GM23338 (cell line): ENCODE measurements at regions not wholly inside any gene's neighbourhood (a gene's known extent, or its start where the extent isn't known, plus 50 kb on each side); places are given as distances from the start of the nearest gene placed in this dataset.

Experiments used
- ATAC-seq: fragments of 200-7000 bp; cut with Tn5 transposase; 3 replicates; pipeline ENCODE4 v1.9.1; 2020
- DNase-seq: peaks from one replicate; pipeline ENCODE4 v3.0.0-alpha.2; 2015; ENCODE audit warnings: low spot score
- H2AFZ ChIP-seq: fragments of 200-600 bp; sonication (generic); 2 replicates; pipeline ENCODE4 v1.8.0; 2016; ENCODE audit warnings: antibody characterized with exemption, mild to moderate bottlenecking, moderate library complexity
- H3F3A ChIP-seq: fragments of 200-600 bp; sonication (generic); replicated peaks from 2 replicates; pipeline ENCODE4 v1.8.0; 2017; ENCODE audit warnings: antibody characterized with exemption, mixed run types, low read depth
- H3K27ac ChIP-seq: fragments of 200-600 bp; sonication (generic); 2 replicates; pipeline ENCODE4 v1.6.1; 2016; ENCODE audit warnings: low read depth
- H3K27me3 ChIP-seq: fragments of 200-600 bp; sonication (generic); 2 replicates; pipeline ENCODE4 v1.8.0; 2016; ENCODE audit warnings: mild to moderate bottlenecking, mixed run types, moderate library complexity; ENCODE audit not compliant: insufficient read depth
- H3K36me3 ChIP-seq: fragments of 200-600 bp; sonication (generic); 2 replicates; pipeline ENCODE4 v1.8.0; 2016; ENCODE audit warnings: mild to moderate bottlenecking; ENCODE audit not compliant: insufficient read depth
- H3K4me1 ChIP-seq: fragments of 200-600 bp; sonication (generic); 2 replicates; pipeline ENCODE4 v1.8.0; 2016; ENCODE audit warnings: mild to moderate bottlenecking, moderate library complexity; ENCODE audit not compliant: insufficient read depth
- H3K4me2 ChIP-seq: fragments of 200-600 bp; sonication (generic); 2 replicates; pipeline ENCODE4 v1.7.1; 2017; ENCODE audit warnings: mixed run types
- H3K4me3 ChIP-seq: fragments of 200-600 bp; sonication (generic); 2 replicates; pipeline ENCODE4 v1.6.1; 2016; ENCODE audit warnings: mixed run types
- H3K79me2 ChIP-seq: fragments of 200-600 bp; sonication (generic); replicated peaks from 2 replicates; pipeline ENCODE4 v1.8.0; 2017; ENCODE audit warnings: mild to moderate bottlenecking; ENCODE audit not compliant: insufficient read depth
- H3K9me2 ChIP-seq: fragments of 200-600 bp; sonication (generic); 2 replicates; pipeline ENCODE4 v1.8.0; 2017; ENCODE audit not compliant: insufficient read depth
- H4K20me1 ChIP-seq: fragments of 200-600 bp; sonication (generic); replicated peaks from 2 replicates; pipeline ENCODE4 v1.8.0; 2017; ENCODE audit warnings: mild to moderate bottlenecking; ENCODE audit not compliant: insufficient read depth
- H3K27ac Mint-ChIP-seq: 2 replicates; pipeline ENCODE4 v1.8.0; 2020; ENCODE audit warnings: inconsistent platforms, mild to moderate bottlenecking, moderate library complexity, mixed read lengths
- H3K27me3 Mint-ChIP-seq: 3 replicates; pipeline ENCODE4 v1.8.0; 2022; ENCODE audit warnings: low read depth, mild to moderate bottlenecking, moderate library complexity, mixed read lengths, inconsistent platforms; ENCODE audit not compliant: insufficient read depth, poor library complexity
- H3K36me3 Mint-ChIP-seq: 3 replicates; pipeline ENCODE4 v1.8.0; 2021; ENCODE audit warnings: low read depth, mild to moderate bottlenecking, inconsistent platforms, moderate library complexity, mixed read lengths
- H3K4me1 Mint-ChIP-seq: 3 replicates; pipeline ENCODE4 v1.8.0; 2020; ENCODE audit warnings: mild to moderate bottlenecking, inconsistent platforms, mixed read lengths
- H3K4me3 Mint-ChIP-seq: 3 replicates; pipeline ENCODE4 v1.8.0; 2021; ENCODE audit warnings: moderate library complexity, mild to moderate bottlenecking, inconsistent platforms, mixed read lengths
- H3K9me3 Mint-ChIP-seq: 3 replicates; pipeline ENCODE4 v1.8.0; 2020; ENCODE audit warnings: moderate library complexity, mild to moderate bottlenecking, inconsistent platforms, mixed read lengths
- CREB1 ChIP-seq: fragments of 250-450 bp; sonication (Bioruptor Pico); IDR thresholded peaks from 2 replicates; pipeline ENCODE4 v1.5.0; 2020; ENCODE audit warnings: low read depth, mild to moderate bottlenecking, moderate library complexity
- EZH2 ChIP-seq: fragments of 200-600 bp; sonication (generic); IDR thresholded peaks from one replicate; pipeline ENCODE4 v1.8.0; 2017; ENCODE audit warnings: antibody characterized with exemption, mild to moderate bottlenecking, low read depth; ENCODE audit not compliant: unreplicated experiment
- EZH2phosphoT487 ChIP-seq: fragments of 200-600 bp; sonication (generic); IDR thresholded peaks from one replicate; pipeline ENCODE4 v1.8.1; 2018; ENCODE audit warnings: antibody characterized with exemption; ENCODE audit not compliant: unreplicated experiment
- JUNB ChIP-seq: IDR thresholded peaks from one replicate; pipeline ENCODE4 v1.6.1; 2016; ENCODE audit warnings: antibody characterized with exemption; ENCODE audit not compliant: unreplicated experiment
- NANOG ChIP-seq: IDR thresholded peaks from 2 replicates; pipeline ENCODE4 v1.6.1; 2016; ENCODE audit warnings: antibody characterized with exemption, borderline replicate concordance
- POLR2AphosphoS5 ChIP-seq: IDR thresholded peaks from 2 replicates; pipeline ENCODE4 v1.6.1; 2016; ENCODE audit warnings: antibody characterized with exemption, low read depth
- STAT1 ChIP-seq: IDR thresholded peaks from one replicate; pipeline ENCODE4 v1.6.1; 2016; ENCODE audit warnings: antibody characterized with exemption; ENCODE audit not compliant: unreplicated experiment
- ZNF114 ChIP-seq: fragments of 250-450 bp; sonication (Bioruptor Pico); IDR thresholded peaks from 2 replicates; pipeline ENCODE4 v1.5.0; 2020; ENCODE audit warnings: mild to moderate bottlenecking, moderate library complexity
- ZNF331 ChIP-seq: fragments of 250-450 bp; sonication (Bioruptor Pico); IDR thresholded peaks from 2 replicates; pipeline ENCODE4 v1.5.0; 2020; ENCODE audit warnings: low read depth, mild to moderate bottlenecking, moderate library complexity
- TF ChIP-seq, protein P1 (sequence below), 2 experiments: fragments of 200-600 bp in 1 of 2; sonication (generic) in 1 of 2; conservative IDR thresholded peaks; 2 replicates each; pipeline versions ENCODE4 v1.5.1 to v1.6.1; 2016 to 2017; ENCODE audit warnings: antibody characterized with exemption in 2 of 2, low read depth in 2 of 2, mild to moderate bottlenecking in 2 of 2, moderate library complexity in 1 of 2
- TF ChIP-seq, protein P2 (sequence below): IDR thresholded peaks from 2 replicates; pipeline ENCODE4 v1.6.1; 2016; ENCODE audit warnings: antibody characterized with exemption
- TF ChIP-seq, protein P3 (sequence below): fragments of 250-450 bp; sonication (Bioruptor Pico); IDR thresholded peaks from 2 replicates; pipeline ENCODE4 v1.5.0; 2020; ENCODE audit warnings: mild to moderate bottlenecking, moderate library complexity
- TF ChIP-seq, protein P4 (sequence below): IDR thresholded peaks from one replicate; pipeline ENCODE4 v1.6.1; 2018; ENCODE audit warnings: antibody characterized with exemption; ENCODE audit not compliant: unreplicated experiment

DNA sequence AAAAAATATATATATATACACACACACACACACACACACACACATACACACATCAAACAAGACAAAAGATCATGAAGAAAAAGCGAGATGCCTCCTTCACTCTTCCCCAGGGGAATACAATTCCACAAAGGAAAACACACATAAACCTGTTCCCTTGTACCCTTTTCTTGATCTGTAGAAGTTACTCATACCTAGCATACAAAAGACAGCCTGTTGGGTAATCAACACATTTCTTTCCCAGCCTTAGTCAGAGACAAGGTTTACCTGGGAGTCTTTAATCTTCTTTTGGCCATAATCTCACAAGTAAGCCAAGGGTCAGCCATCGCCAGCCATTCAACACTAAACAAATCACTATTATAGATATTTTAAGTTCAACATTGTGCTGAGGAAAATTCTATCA lies 407.0 kb downstream of the SUCLG1 start:
- DNase-seq = no peak
- Histone ChIP-seq H3K36me3 (no peaks in the 10 kb centered on the region), H3K27ac (no peak overlapping the region), H3K27me3 (no peaks in the 10 kb centered on the region), H3K79me2 (no peaks in the 10 kb centered on the region), H3K4me1 (no peaks in the 10 kb centered on the region), H4K20me1 (no peaks in the 10 kb centered on the region), H2AFZ (no peak overlapping the region), H3K9me2 (no peaks in the 10 kb centered on the region), H3F3A (no peaks in the 10 kb centered on the region), H3K4me2 (no peak overlapping the region), H3K4me3 (no peak overlapping the region)
- H3K4me3 Mint-ChIP-seq = no peak overlapping the region
- no peak overlapping the region for H3K27ac Mint-ChIP-seq
- peaks cover 3% of the 10 kb centered on the region; the same call in 1 of the 3 replicates for H3K4me1 Mint-ChIP-seq
- no peak for ATAC-seq
- no peaks in the 10 kb centered on the region for H3K36me3 Mint-ChIP-seq
- no peaks in the 10 kb centered on the region for H3K27me3 Mint-ChIP-seq
- no peaks in the 10 kb centered on the region; the same call in 1 of the 3 replicates for H3K9me3 Mint-ChIP-seq
- TF ChIP-seq, protein P1, sequence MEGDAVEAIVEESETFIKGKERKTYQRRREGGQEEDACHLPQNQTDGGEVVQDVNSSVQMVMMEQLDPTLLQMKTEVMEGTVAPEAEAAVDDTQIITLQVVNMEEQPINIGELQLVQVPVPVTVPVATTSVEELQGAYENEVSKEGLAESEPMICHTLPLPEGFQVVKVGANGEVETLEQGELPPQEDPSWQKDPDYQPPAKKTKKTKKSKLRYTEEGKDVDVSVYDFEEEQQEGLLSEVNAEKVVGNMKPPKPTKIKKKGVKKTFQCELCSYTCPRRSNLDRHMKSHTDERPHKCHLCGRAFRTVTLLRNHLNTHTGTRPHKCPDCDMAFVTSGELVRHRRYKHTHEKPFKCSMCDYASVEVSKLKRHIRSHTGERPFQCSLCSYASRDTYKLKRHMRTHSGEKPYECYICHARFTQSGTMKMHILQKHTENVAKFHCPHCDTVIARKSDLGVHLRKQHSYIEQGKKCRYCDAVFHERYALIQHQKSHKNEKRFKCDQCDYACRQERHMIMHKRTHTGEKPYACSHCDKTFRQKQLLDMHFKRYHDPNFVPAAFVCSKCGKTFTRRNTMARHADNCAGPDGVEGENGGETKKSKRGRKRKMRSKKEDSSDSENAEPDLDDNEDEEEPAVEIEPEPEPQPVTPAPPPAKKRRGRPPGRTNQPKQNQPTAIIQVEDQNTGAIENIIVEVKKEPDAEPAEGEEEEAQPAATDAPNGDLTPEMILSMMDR (conservative IDR thresholded peaks at IDR 0.05; ENCODE audit: low read depth in 2 of 2) = no peak
- no peak for TF ChIP-seq POLR2AphosphoS5
- no peak for TF ChIP-seq EZH2phosphoT487
- TF ChIP-seq ZNF331 (CRISPR knock-in tag) = no peak
- TF ChIP-seq NANOG = no peak
- no peak for TF ChIP-seq STAT1
- no peak for TF ChIP-seq JUNB
- no peak for TF ChIP-seq CREB1 (CRISPR knock-in tag)
- TF ChIP-seq, protein P2, sequence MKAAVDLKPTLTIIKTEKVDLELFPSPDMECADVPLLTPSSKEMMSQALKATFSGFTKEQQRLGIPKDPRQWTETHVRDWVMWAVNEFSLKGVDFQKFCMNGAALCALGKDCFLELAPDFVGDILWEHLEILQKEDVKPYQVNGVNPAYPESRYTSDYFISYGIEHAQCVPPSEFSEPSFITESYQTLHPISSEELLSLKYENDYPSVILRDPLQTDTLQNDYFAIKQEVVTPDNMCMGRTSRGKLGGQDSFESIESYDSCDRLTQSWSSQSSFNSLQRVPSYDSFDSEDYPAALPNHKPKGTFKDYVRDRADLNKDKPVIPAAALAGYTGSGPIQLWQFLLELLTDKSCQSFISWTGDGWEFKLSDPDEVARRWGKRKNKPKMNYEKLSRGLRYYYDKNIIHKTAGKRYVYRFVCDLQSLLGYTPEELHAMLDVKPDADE = no peak
- TF ChIP-seq EZH2 = no peak
- TF ChIP-seq, protein P3, sequence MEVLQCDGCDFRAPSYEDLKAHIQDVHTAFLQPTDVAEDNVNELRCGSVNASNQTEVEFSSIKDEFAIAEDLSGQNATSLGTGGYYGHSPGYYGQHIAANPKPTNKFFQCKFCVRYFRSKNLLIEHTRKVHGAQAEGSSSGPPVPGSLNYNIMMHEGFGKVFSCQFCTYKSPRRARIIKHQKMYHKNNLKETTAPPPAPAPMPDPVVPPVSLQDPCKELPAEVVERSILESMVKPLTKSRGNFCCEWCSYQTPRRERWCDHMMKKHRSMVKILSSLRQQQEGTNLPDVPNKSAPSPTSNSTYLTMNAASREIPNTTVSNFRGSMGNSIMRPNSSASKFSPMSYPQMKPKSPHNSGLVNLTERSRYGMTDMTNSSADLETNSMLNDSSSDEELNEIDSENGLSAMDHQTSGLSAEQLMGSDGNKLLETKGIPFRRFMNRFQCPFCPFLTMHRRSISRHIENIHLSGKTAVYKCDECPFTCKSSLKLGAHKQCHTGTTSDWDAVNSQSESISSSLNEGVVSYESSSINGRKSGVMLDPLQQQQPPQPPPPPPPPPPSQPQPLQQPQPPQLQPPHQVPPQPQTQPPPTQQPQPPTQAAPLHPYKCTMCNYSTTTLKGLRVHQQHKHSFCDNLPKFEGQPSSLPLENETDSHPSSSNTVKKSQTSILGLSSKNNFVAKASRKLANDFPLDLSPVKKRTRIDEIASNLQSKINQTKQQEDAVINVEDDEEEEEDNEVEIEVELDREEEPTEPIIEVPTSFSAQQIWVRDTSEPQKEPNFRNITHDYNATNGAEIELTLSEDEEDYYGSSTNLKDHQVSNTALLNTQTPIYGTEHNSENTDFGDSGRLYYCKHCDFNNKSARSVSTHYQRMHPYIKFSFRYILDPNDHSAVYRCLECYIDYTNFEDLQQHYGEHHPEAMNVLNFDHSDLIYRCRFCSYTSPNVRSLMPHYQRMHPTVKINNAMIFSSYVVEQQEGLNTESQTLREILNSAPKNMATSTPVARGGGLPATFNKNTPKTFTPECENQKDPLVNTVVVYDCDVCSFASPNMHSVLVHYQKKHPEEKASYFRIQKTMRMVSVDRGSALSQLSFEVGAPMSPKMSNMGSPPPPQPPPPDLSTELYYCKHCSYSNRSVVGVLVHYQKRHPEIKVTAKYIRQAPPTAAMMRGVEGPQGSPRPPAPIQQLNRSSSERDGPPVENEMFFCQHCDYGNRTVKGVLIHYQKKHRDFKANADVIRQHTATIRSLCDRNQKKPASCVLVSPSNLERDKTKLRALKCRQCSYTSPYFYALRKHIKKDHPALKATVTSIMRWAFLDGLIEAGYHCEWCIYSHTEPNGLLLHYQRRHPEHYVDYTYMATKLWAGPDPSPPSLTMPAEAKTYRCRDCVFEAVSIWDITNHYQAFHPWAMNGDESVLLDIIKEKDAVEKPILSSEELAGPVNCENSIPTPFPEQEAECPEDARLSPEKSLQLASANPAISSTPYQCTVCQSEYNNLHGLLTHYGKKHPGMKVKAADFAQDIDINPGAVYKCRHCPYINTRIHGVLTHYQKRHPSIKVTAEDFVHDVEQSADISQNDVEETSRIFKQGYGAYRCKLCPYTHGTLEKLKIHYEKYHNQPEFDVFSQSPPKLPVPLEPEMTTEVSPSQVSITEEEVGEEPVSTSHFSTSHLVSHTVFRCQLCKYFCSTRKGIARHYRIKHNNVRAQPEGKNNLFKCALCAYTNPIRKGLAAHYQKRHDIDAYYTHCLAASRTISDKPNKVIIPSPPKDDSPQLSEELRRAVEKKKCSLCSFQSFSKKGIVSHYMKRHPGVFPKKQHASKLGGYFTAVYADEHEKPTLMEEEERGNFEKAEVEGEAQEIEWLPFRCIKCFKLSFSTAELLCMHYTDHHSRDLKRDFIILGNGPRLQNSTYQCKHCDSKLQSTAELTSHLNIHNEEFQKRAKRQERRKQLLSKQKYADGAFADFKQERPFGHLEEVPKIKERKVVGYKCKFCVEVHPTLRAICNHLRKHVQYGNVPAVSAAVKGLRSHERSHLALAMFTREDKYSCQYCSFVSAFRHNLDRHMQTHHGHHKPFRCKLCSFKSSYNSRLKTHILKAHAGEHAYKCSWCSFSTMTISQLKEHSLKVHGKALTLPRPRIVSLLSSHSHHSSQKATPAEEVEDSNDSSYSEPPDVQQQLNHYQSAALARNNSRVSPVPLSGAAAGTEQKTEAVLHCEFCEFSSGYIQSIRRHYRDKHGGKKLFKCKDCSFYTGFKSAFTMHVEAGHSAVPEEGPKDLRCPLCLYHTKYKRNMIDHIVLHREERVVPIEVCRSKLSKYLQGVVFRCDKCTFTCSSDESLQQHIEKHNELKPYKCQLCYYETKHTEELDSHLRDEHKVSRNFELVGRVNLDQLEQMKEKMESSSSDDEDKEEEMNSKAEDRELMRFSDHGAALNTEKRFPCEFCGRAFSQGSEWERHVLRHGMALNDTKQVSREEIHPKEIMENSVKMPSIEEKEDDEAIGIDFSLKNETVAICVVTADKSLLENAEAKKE (CRISPR knock-in tag) = no peak
- TF ChIP-seq ZNF114 (CRISPR knock-in tag) = no peak
- TF ChIP-seq, protein P4, sequence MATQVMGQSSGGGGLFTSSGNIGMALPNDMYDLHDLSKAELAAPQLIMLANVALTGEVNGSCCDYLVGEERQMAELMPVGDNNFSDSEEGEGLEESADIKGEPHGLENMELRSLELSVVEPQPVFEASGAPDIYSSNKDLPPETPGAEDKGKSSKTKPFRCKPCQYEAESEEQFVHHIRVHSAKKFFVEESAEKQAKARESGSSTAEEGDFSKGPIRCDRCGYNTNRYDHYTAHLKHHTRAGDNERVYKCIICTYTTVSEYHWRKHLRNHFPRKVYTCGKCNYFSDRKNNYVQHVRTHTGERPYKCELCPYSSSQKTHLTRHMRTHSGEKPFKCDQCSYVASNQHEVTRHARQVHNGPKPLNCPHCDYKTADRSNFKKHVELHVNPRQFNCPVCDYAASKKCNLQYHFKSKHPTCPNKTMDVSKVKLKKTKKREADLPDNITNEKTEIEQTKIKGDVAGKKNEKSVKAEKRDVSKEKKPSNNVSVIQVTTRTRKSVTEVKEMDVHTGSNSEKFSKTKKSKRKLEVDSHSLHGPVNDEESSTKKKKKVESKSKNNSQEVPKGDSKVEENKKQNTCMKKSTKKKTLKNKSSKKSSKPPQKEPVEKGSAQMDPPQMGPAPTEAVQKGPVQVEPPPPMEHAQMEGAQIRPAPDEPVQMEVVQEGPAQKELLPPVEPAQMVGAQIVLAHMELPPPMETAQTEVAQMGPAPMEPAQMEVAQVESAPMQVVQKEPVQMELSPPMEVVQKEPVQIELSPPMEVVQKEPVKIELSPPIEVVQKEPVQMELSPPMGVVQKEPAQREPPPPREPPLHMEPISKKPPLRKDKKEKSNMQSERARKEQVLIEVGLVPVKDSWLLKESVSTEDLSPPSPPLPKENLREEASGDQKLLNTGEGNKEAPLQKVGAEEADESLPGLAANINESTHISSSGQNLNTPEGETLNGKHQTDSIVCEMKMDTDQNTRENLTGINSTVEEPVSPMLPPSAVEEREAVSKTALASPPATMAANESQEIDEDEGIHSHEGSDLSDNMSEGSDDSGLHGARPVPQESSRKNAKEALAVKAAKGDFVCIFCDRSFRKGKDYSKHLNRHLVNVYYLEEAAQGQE = no peak
